GM23248 (cell line): ENCODE measurements at regions not wholly inside any gene's neighbourhood (a gene's known extent, or its start where the extent isn't known, plus 50 kb on each side); places are given as distances from the start of the nearest gene placed in this dataset.

ENCODE experiments used
- DNase-seq: peaks from one replicate; pipeline ENCODE4 v3.0.0-alpha.2; 2015
- H2AFZ ChIP-seq: fragments of 200-600 bp; sonication (generic); 2 replicates; pipeline ENCODE4 v1.6.1; 2016; ENCODE audit warnings: antibody characterized with exemption
- H3F3A ChIP-seq: fragments of 200-600 bp; sonication (generic); 2 replicates; pipeline ENCODE4 v1.6.1; 2016; ENCODE audit warnings: mild to moderate bottlenecking, antibody characterized with exemption, mixed run types; ENCODE audit not compliant: insufficient read depth
- H3K27ac ChIP-seq: fragments of 200-600 bp; sonication (generic); 2 replicates; pipeline ENCODE4 v1.5.1; 2016; ENCODE audit warnings: mild to moderate bottlenecking
- H3K27me3 ChIP-seq: fragments of 200-600 bp; sonication (generic); replicated peaks from 2 replicates; pipeline ENCODE4 v1.6.1; 2016; ENCODE audit warnings: mild to moderate bottlenecking; ENCODE audit not compliant: insufficient read depth
- H3K36me3 ChIP-seq: fragments of 200-600 bp; sonication (generic); 2 replicates; pipeline ENCODE4 v1.6.1; 2016; ENCODE audit warnings: low read depth, mild to moderate bottlenecking
- H3K4me1 ChIP-seq: fragments of 200-600 bp; sonication (generic); 2 replicates; pipeline ENCODE4 v1.6.1; 2016; ENCODE audit warnings: mild to moderate bottlenecking; ENCODE audit not compliant: insufficient read depth
- H3K4me2 ChIP-seq: fragments of 200-600 bp; sonication (generic); one replicate; pipeline ENCODE4 v1.6.1; 2016; ENCODE audit warnings: mild to moderate bottlenecking; ENCODE audit not compliant: unreplicated experiment
- H3K4me3 ChIP-seq: fragments of 200-600 bp; sonication (generic); 2 replicates; pipeline ENCODE4 v1.5.1; 2016; ENCODE audit warnings: mild to moderate bottlenecking
- H3K79me2 ChIP-seq: fragments of 200-600 bp; sonication (generic); 2 replicates; pipeline ENCODE4 v1.6.1; 2016; ENCODE audit warnings: mild to moderate bottlenecking; ENCODE audit not compliant: insufficient read depth
- H3K9ac ChIP-seq: fragments of 200-600 bp; sonication (generic); 2 replicates; pipeline ENCODE4 v1.6.1; 2016; ENCODE audit warnings: mild to moderate bottlenecking
- H3K9me2 ChIP-seq: fragments of 200-600 bp; sonication (generic); 2 replicates; pipeline ENCODE4 v1.6.1; 2016; ENCODE audit warnings: mixed run types, mild to moderate bottlenecking, moderate library complexity; ENCODE audit not compliant: insufficient read depth
- H3K9me3 ChIP-seq: fragments of 200-600 bp; sonication (generic); one replicate; pipeline ENCODE4 v1.6.1; 2017; ENCODE audit warnings: low read depth
- H4K20me1 ChIP-seq: fragments of 200-600 bp; sonication (generic); 2 replicates; pipeline ENCODE4 v1.6.0; 2016; ENCODE audit not compliant: insufficient read depth
- EZH2 ChIP-seq: fragments of 200-600 bp; sonication (generic); IDR thresholded peaks from 2 replicates; pipeline ENCODE4 v1.6.1; 2018; ENCODE audit warnings: antibody characterized with exemption, mild to moderate bottlenecking; ENCODE audit not compliant: insufficient read depth, poor library complexity, severe bottlenecking
- EZH2phosphoT487 ChIP-seq: fragments of 200-600 bp; sonication (generic); IDR thresholded peaks from 2 replicates; pipeline ENCODE4 v1.6.1; 2018; ENCODE audit warnings: antibody characterized with exemption, moderate library complexity, mild to moderate bottlenecking, low read depth; ENCODE audit not compliant: insufficient read depth
- WGBS, 2 experiments: methylation state at CpG; one replicate each; pipeline ENCODE4 v1.1.6; 2015 to 2017; ENCODE audit warnings: low lambda C conversion rate in 2 of 2, low coverage in 1 of 2; ENCODE audit errors: missing lambda C conversion rate in 2 of 2; 5-methylcytosine and 5-hydroxymethylcytosine counted together
- in situ Hi-C: fragments of 300-500 bp; cut with MboI; formaldehyde crosslinking; loops from 2 replicates; pipeline ENCODE4 v1.15.0; 2020

GRCh38 chr10:47167591-47167990 is 132.4 kb upstream of the GDF10 start:
- H3K9ac ChIP-seq = peak overlapping the region; percentile 76
- H3K4me1 ChIP-seq = peaks cover 33% of the 10 kb centered on the region
- peak; percentile 32 for DNase-seq
- peak overlapping the region; percentile 92 for H3K27ac ChIP-seq
- no peaks in the 10 kb centered on the region for H3K9me3 ChIP-seq
- H4K20me1 ChIP-seq = no peaks in the 10 kb centered on the region
- no peaks in the 10 kb centered on the region for H3K27me3 ChIP-seq
- no peaks in the 10 kb centered on the region for H3K36me3 ChIP-seq
- TF ChIP-seq EZH2 = no peak
- no peak for TF ChIP-seq EZH2phosphoT487
- 52 to 54% methylated on average over 2 of the region's 2 CpGs for WGBS, 2 experiments
- H3F3A ChIP-seq = peaks cover 19% of the 10 kb centered on the region
- no peaks in the 10 kb centered on the region for H3K79me2 ChIP-seq
- peak overlapping the region; percentile 60 for H3K4me3 ChIP-seq
- H3K9me2 ChIP-seq = no peaks in the 10 kb centered on the region
- H3K4me2 ChIP-seq = peak overlapping the region; percentile 78
- in situ Hi-C loops = no loop called here
- peak overlapping the region; percentile 94 for H2AFZ ChIP-seq

- no peaks in the 10 kb centered on the region for H4K20me1 ChIP-seq
Measured at GRCh38 chr10:47169581-47169980, 130.4 kb upstream of the GDF10 start.

DNA sequence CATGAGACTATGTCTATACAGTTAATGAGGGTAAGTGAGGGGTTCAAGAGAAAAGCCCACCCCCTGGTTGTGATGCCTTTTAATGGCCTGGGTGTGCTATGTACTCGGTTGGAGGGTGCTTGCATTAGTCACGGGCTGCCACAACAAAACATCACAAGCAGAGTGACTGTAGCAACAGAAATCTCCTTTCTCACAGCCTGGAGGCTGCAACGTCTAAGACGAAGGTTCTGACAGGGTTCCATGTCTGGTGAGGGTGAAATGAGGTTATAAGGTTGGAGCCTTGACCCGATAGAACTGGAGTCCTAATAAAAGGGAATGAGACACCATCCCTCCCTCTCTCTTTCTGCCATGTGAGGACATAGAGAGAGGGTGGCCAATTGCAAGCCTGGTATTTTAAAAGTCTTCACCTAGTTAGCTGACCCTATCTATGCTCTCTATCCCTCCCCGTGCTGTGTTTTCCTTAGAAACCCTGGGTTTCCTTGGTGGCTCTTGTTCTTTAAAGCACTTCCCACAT is 126.0 kb upstream of the GDF10 start:
- DNase-seq = peak; percentile 24
- no peaks in the 10 kb centered on the region for H3K36me3 ChIP-seq

More at GRCh38 chr10:47169581-47169980, 130.4 kb upstream of the GDF10 start:
- in situ Hi-C loops = no loop called here
- Histone ChIP-seq H3K9me2 (no peaks in the 10 kb centered on the region), H3K4me1 (peaks cover 26% of the 10 kb centered on the region), H3K9me3 (no peaks in the 10 kb centered on the region), H3K9ac (no peak overlapping the region), H2AFZ (no peak overlapping the region), H3K36me3 (no peaks in the 10 kb centered on the region), H3K27me3 (no peaks in the 10 kb centered on the region), H3F3A (peaks cover 19% of the 10 kb centered on the region), H3K79me2 (no peaks in the 10 kb centered on the region), H3K4me2 (no peak overlapping the region), H3K4me3 (no peak overlapping the region), H3K27ac (no peak overlapping the region)
- no peak for DNase-seq
- WGBS, 2 experiments = 0 to 18% methylated on average over 1 of the region's 1 CpG
- TF ChIP-seq EZH2 (no peak), EZH2phosphoT487 (no peak)

GRCh38 chr10:47175181-47176123 is 124.5 kb upstream of the GDF10 start:
- Histone ChIP-seq H3K27ac (no peak overlapping the region), H3K9ac (no peak overlapping the region), H3K9me3 (no peaks in the 10 kb centered on the region), H3K79me2 (no peaks in the 10 kb centered on the region), H3K4me2 (no peak overlapping the region), H2AFZ (no peak overlapping the region), H3K36me3 (no peaks in the 10 kb centered on the region), H3F3A (peaks cover 13% of the 10 kb centered on the region), H3K9me2 (no peaks in the 10 kb centered on the region), H3K4me3 (no peak overlapping the region), H3K4me1 (peaks cover 14% of the 10 kb centered on the region), H4K20me1 (no peaks in the 10 kb centered on the region), H3K27me3 (no peaks in the 10 kb centered on the region)
- no peak for TF ChIP-seq EZH2phosphoT487
- no peak for TF ChIP-seq EZH2
- in situ Hi-C loops = no loop called here
- no peak for DNase-seq
- 79 to 81% methylated on average over 15 of the region's 15 CpGs for WGBS, 2 experiments

More for the DNA sequence above, 126.0 kb upstream of the GDF10 start:
- no peaks in the 10 kb centered on the region for H3K79me2 ChIP-seq
- no peaks in the 10 kb centered on the region for H3K27me3 ChIP-seq
- H3K4me3 ChIP-seq = no peak overlapping the region
- peaks cover 13% of the 10 kb centered on the region for H3F3A ChIP-seq
- H3K4me2 ChIP-seq = no peak overlapping the region
- H3K9me3 ChIP-seq = no peaks in the 10 kb centered on the region
- in situ Hi-C loops = no loop called here
- H3K4me1 ChIP-seq = peaks cover 14% of the 10 kb centered on the region
- 56 to 61% methylated on average over 6 of the region's 6 CpGs for WGBS, 2 experiments
- H2AFZ ChIP-seq = no peak overlapping the region
- H4K20me1 ChIP-seq = no peaks in the 10 kb centered on the region
- no peak for TF ChIP-seq EZH2
- no peak for TF ChIP-seq EZH2phosphoT487
- no peak overlapping the region for H3K27ac ChIP-seq
- no peaks in the 10 kb centered on the region for H3K9me2 ChIP-seq
- no peak overlapping the region for H3K9ac ChIP-seq
